Stromal cell of bone marrow (primary cell): ENCODE measurements at regions not wholly inside any gene's neighbourhood (a gene's known extent, or its start where the extent isn't known, plus 50 kb on each side); places are given as distances from the start of the nearest gene placed in this dataset.
A peak's percentile ranks its signal among the peaks of the same experiment; 100 is the strongest.

Experiments
- DNase-seq: peaks from one replicate; pipeline ENCODE4 v3.0.0-alpha.2; 2012; ENCODE audit warnings: low read depth

DNA sequence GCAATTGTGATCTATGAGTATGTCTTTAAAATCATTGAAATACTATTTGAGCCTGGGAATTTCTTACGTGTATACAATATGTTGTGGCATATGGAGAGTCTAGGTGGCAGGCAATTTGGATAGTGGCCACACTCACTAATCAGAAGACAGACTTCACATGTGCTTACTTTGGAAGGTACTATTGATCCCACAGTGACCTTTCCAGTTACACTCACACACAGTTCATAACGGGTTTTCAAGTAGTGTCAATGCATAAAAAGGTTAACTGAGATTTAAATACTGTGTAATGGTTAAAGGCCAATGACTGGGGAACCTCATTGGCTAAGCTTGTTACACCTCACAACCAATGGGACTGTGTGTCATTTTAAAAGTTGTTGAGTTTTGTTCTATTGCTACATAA is 783.2 kb downstream of the RPA4 start:
- DNase-seq = no peak

DNA sequence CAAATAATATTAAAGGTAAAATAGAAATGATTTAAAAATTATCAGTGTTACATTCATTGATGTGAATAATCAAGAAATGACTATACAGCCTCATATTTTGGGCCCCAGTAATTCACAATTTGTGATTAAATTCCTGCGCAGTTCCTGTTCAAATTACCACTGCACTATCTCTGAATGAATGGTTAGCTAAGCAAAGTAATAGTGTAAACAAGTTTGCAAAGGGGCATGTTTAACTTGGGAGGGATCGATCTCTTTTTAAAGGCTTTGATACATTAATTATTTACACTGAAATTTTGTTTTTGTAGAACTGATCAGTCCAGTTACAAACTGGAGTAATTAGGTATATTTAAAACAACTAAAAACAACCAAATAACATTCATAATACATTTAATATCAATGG is 784.4 kb downstream of the RPA4 start:
- no peak for DNase-seq

GRCh38 chrX:97672138-97672537 is 788.4 kb downstream of the RPA4 start:
- DNase-seq = no peak

- DNase-seq = no peak
These were observed 788.9 kb downstream of the RPA4 start for GRCh38 chrX:97672608-97673007.

- DNase-seq = no peak
These were observed 789.4 kb downstream of the RPA4 start for GRCh38 chrX:97673135-97673534.

- DNase-seq = no peak
These were observed 799.5 kb downstream of the RPA4 start for GRCh38 chrX:97682991-97683840.

DNA sequence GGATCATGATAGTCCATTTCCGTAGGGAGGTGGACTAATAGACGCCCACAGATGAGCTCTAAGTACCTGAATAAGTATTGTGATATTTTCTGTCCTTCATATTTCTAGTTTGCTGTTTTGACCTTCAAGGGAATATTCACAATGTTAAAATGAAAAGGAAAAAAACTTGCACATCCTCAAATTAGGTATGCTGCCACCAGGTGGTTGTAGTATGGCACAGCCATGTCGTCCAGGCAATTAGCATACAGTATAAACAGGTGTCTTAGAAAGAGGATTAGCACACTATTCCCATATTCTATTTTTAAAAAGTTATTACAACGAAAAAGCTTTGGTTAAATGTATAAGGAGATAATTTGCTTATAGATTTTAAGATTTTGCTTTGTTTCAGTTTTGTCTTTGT is 802.0 kb downstream of the RPA4 start:
- DNase-seq = peak; percentile 10

GRCh38 chrX:97691901-97692455 is 808.3 kb downstream of the RPA4 start:
- no peak for DNase-seq

DNA sequence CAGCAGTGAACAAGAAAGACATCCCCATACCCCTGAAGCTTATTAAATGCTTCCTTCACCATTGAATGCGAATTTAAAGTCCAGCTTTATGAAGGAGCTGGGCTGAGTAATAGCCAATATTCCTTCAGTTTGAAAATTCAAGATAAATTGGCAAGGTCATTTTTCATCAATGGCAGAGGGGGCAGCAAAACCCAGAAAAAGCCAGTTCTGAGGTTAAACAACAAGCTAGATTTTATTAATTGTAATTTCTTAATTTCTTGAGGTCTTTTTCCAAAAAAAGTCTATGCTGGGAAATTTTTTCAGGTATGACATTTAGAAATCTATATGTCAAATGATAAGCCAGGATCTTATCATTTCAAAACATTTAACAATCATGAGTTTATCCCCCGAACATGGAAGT is 808.9 kb downstream of the RPA4 start:
- DNase-seq = no peak

- no peak for DNase-seq
These were observed 816.8 kb downstream of the RPA4 start for GRCh38 chrX:97700547-97700946.

- no peak for DNase-seq
These were observed 820.8 kb downstream of the RPA4 start for GRCh38 chrX:97704474-97704873.

DNA sequence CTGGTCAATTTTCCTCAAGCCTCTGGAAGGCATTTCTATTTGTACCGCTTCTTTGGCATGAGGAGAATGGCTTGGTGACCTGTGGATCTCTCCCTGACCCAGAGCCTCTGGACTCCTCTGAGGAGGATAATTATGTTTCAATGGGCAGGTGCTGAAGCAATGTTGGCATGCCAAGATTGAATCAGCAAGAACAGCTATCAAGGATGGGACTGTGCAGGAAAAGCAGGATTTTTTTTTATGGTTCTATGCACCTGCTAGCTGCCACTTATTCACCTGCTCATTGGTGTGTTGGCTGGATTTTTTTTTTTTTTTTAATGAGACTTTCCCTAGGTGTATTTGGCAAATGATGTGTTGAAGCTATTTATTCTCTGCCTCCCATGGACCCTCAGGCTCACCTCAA is 821.2 kb downstream of the RPA4 start:
- DNase-seq = no peak

DNA sequence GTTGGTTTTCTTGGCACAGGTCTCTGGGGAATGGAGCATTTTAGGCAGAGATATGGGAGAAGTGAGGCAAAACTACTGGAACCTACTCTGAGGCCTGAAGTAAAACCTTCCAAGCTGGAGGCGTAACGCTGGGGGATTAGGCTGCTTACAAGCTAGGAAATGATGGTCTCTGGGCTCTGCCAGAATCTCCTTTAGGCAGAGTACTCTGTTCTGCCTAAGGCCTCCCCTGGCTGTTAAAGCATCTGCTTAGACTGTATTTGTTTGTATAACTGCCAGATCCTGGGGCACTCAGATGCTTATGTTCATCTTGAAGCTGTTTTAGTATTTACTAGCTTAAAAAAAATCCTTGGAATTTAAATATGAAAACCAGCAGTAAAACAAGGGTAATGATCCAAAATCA is 822.2 kb downstream of the RPA4 start:
- DNase-seq = no peak

DNA sequence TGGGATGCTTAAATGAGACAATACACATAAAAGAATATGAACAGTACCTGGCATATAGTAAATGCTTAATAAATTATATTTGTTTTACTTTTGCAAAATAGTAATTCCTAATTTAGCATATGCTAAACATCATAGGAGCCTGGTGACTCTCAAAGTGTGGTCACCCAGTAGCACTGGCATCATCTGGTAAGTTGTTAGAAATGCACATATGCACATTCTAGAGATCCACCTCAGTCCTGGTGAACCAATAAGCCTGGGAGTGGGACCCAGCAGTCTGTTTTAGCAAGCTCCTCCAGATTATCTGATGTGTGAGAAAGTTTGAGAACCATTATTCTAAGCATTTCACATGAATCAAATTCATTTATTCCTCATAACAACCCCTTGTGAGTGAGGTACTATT is 830.4 kb downstream of the RPA4 start:
- no peak for DNase-seq

DNA sequence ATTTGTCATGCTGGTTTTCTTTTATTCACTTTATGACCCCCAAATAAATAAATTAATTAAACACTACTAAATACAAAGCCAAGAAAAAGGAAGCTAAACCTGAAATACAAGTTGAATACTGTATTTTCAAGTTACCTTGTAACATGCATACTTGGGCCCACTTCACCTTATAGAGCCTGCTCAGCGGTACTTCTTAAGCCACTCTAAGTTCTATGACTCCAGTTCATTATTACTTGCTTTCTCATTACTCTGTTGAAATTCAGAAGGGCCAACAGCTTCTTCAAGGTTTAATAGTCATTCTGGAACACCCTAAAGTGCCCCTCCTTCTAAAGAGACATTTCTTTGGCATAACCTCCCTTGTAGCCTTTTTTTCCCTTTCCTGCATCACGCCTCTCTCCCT is 844.5 kb downstream of the RPA4 start:
- no peak for DNase-seq

DNA sequence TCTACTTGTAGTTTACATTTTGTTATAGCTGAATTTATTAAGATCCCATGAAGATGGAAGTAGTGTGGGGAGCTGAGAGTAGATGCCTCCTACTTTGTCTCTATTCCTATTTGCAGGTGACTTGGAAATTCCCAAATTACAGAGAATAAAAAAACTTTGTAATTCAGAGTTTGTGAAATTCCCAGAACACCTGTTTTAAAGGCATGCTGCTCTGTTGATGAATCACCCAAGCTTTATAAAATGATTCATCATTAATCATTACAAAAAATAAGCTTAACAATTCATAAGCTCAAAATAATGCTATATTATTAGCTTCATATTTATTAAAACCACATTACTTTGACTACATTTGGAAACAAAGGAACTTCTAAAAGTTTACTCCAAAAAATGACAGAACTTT is 856.3 kb downstream of the RPA4 start:
- no peak for DNase-seq

DNA sequence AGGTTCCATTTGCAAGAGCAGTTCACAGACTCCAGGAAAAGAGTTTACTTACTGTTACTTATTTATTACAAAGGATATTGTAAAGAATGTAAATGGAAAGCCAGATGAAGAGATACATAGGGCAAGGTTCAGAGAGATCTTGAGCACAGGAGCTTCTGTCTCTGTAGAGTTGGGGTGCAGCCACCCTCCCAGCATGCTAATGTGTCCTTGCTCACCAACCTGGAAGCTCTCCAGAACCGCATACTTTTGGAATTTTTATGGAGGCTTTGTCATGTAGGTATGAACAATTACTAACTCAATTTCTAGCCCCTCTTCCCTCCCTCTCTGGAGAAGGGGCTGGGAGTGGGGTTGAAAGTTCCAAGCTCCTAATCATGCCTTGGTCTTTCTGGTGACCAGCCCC is 857.2 kb downstream of the RPA4 start:
- DNase-seq = no peak

- DNase-seq = no peak
These were observed 859.3 kb downstream of the RPA4 start for GRCh38 chrX:97743014-97743413.

GRCh38 chrX:97747346-97747745 is 863.6 kb downstream of the RPA4 start:
- no peak for DNase-seq

GRCh38 chrX:97751016-97751415 is 867.3 kb downstream of the RPA4 start:
- DNase-seq = no peak

GRCh38 chrX:97751735-97752134 is 868.0 kb downstream of the RPA4 start:
- DNase-seq = no peak

GRCh38 chrX:97756879-97757278 is 873.2 kb downstream of the RPA4 start:
- no peak for DNase-seq

DNA sequence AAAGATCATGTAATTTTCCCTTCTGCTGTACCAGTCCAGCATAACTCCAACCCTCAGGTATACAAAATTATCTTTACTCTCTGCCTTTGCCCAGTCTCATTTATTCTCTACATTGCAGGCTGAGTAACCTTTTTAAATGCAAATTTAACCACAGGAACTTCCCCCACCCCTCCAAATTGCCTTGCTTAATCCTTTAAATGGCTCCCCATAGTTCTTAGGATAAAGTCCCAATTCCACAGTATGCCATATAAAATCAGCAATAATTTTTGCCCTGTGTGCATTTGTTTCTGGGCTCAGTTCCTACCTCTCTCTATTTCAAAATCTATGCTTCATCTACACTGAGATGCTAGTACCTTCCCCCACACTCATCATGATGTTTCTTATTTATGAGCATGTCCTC is 879.7 kb downstream of the RPA4 start:
- DNase-seq = no peak

DNA sequence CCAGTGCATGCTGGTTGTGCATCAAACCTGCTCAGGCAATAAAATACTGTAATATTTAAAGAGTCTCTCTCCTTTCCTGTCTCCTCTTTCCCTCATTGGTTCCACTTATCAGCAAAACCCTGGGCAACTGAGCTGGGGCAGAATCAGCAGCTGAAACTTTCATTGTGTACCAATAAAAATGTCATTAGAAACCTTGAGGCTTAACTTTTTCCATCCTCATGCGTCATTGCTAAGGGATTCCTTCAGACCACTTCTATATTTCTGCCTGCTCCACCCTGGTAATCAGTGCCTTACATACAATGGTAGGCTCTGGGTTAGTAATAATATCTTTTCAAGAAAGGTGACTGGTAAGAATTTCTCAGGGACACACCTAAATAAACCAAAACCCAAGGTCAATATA is 880.3 kb downstream of the RPA4 start:
- no peak for DNase-seq
